Ishikawa (cell line): ENCODE measurements at regions not wholly inside any gene's neighbourhood (a gene's known extent, or its start where the extent isn't known, plus 50 kb on each side); places are given as distances from the start of the nearest gene placed in this dataset.

ENCODE experiments used
- CEBPB ChIP-seq: IDR thresholded peaks from 2 replicates; pipeline ENCODE4 v1.6.1; 2012
- CREB1 ChIP-seq: IDR thresholded peaks from 2 replicates; pipeline ENCODE4 v1.6.1; 2012; ENCODE audit warnings: low read depth
- EGR1 ChIP-seq: IDR thresholded peaks from 2 replicates; pipeline ENCODE4 v1.6.1; 2012
- EP300 ChIP-seq: IDR thresholded peaks from 2 replicates; pipeline ENCODE4 v1.6.1; 2012; ENCODE audit warnings: borderline replicate concordance
- NFIC ChIP-seq: IDR thresholded peaks from 2 replicates; pipeline ENCODE4 v1.6.1; 2012
- RAD21 ChIP-seq: IDR thresholded peaks from 2 replicates; pipeline ENCODE4 v1.6.1; 2012; ENCODE audit warnings: low read depth
- REST ChIP-seq: IDR thresholded peaks from 2 replicates; pipeline ENCODE4 v1.6.1; 2012; ENCODE audit warnings: low read depth, mild to moderate bottlenecking

GRCh38 chr5:174947548-174947947 lies 223.2 kb downstream of the MSX2 start:
- TF ChIP-seq EGR1 (no peak), REST (no peak), CREB1 (no peak), CEBPB (no peak), RAD21 (no peak), EP300 (no peak), NFIC (no peak)
